ENCODE measurements at regions not wholly inside any gene's neighbourhood (a gene's known extent, or its start where the extent isn't known, plus 50 kb on each side); places are given as distances from the start of the nearest gene placed in this dataset.

- 9% methylated on average over 4 of the region's 4 CpGs for WGBS (ENCODE audit: insufficient coverage, low coverage, missing lambda C conversion rate)
- POLR2A ChIA-PET, result no interaction called here
- in situ Hi-C loops (cut with MboI), result no loop called here
Measured at GRCh38 chr1:193356249-193356648, 169.8 kb upstream of the B3GALT2 start.

GRCh38 chr1:193355626-193356025 is 169.2 kb upstream of the B3GALT2 start:
- Histone ChIP-seq H3K27ac (ENCODE audit: extremely low read depth, low read depth, low read length) (no peak overlapping the region), H3K79me2 (ENCODE audit: control insufficient read depth, insufficient read depth, low read length) (no peaks in the 10 kb centered on the region), H3K4me2 (ENCODE audit: insufficient read depth, low read length) (no peak overlapping the region), H3K27me3 (ENCODE audit: control insufficient read depth in 2 of 2, insufficient read depth in 2 of 2, low read length in 2 of 2) (0 out of 5 replicates have a peak, but pooled peaks cover 0 to 3% of the 10 kb centered on the region in 2 experiments), H3K36me3 (ENCODE audit: control insufficient read depth, insufficient read depth, low read length) (no peaks in the 10 kb centered on the region), H3K9ac (ENCODE audit: insufficient read depth in 1 of 2, low read depth in 2 of 2, low read length in 2 of 2) (no peak overlapping the region), H2AFZ (ENCODE audit: low read depth, low read length) (no peak overlapping the region), H3K9me1 (ENCODE audit: control insufficient read depth, insufficient read depth, low read length) (no peaks in the 10 kb centered on the region), H4K20me1 (replicated peaks; ENCODE audit: control insufficient read depth, insufficient read depth, low read length) (no peaks in the 10 kb centered on the region), H3K9me3 (replicated peaks; ENCODE audit: control insufficient read depth, insufficient read depth, low read depth, low read length) (no peaks in the 10 kb centered on the region), H3K4me3 (no peak overlapping the region), H3K4me1 (replicated peaks in 1 of 2; ENCODE audit: control insufficient read depth in 2 of 2, insufficient read depth in 2 of 2, low read length in 2 of 2) (no peaks in the 10 kb centered on the region)
- CTCF ChIA-PET (ENCODE audit: low intra/inter-chr PET ratio), result no interaction called here
- in situ Hi-C loops (cut with MboI) (no loop called here), intact Hi-C loops (cut with micrococcal nuclease) (no loop called here)
- ATAC-seq, result no peak
- POLR2A ChIA-PET, result no interaction called here
- no peak for FAIRE-seq
- DNase-seq (ENCODE audit: extremely low read depth in 1 of 4, low spot score in 3 of 4), result no peak
- TF ChIP-seq PYGO2 (tag; IDR thresholded peaks at IDR 0.05) (no peak), GATAD2B (IDR thresholded peaks at IDR 0.05; ENCODE audit: borderline replicate concordance) (no peak), HCFC1 (IDR thresholded peaks at IDR 0.05; ENCODE audit: low read depth, low read length) (no peak), NONO (IDR thresholded peaks at IDR 0.05; ENCODE audit: low read depth in 2 of 2, low read length in 1 of 2) (no peak), ZFP30 (CRISPR knock-in tag; IDR thresholded peaks at IDR 0.05; ENCODE audit: borderline replicate concordance) (no peak), RFX7 (CRISPR knock-in tag; IDR thresholded peaks at IDR 0.05) (no peak)
- TF ChIP-seq, protein P1, sequence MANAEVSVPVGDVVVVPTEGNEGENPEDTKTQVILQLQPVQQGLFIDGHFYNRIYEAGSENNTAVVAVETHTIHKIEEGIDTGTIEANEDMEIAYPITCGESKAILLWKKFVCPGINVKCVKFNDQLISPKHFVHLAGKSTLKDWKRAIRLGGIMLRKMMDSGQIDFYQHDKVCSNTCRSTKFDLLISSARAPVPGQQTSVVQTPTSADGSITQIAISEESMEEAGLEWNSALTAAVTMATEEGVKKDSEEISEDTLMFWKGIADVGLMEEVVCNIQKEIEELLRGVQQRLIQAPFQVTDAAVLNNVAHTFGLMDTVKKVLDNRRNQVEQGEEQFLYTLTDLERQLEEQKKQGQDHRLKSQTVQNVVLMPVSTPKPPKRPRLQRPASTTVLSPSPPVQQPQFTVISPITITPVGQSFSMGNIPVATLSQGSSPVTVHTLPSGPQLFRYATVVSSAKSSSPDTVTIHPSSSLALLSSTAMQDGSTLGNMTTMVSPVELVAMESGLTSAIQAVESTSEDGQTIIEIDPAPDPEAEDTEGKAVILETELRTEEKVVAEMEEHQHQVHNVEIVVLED (CRISPR knock-in tag; IDR thresholded peaks at IDR 0.05), result no peak
- WGBS (ENCODE audit: insufficient coverage, low coverage, missing lambda C conversion rate), result 0% methylated on average over 2 of the region's 2 CpGs
- no TSS peak for BruUV-seq (replicated peaks)

More at GRCh38 chr1:193356249-193356648, 169.8 kb upstream of the B3GALT2 start:
- H2AFZ ChIP-seq (ENCODE audit: low read depth, low read length), result no peak overlapping the region
- H3K79me2 ChIP-seq (ENCODE audit: control insufficient read depth, insufficient read depth, low read length), result no peaks in the 10 kb centered on the region
- H3K9me3 ChIP-seq (replicated peaks; ENCODE audit: control insufficient read depth, insufficient read depth, low read depth, low read length), result no peaks in the 10 kb centered on the region
- no peak for FAIRE-seq
- H3K9me1 ChIP-seq (ENCODE audit: control insufficient read depth, insufficient read depth, low read length), result no peaks in the 10 kb centered on the region
- ATAC-seq, result no peak
- no peak overlapping the region for H3K4me2 ChIP-seq (ENCODE audit: insufficient read depth, low read length)
- H3K4me3 ChIP-seq, result no peak overlapping the region
- CTCF ChIA-PET (ENCODE audit: low intra/inter-chr PET ratio), result no interaction called here
- intact Hi-C loops (cut with micrococcal nuclease), result no loop called here
- DNase-seq (ENCODE audit: extremely low read depth in 1 of 4, low spot score in 3 of 4), result no peak
- no peak overlapping the region for H3K27ac ChIP-seq (ENCODE audit: extremely low read depth, low read depth, low read length)
- H3K36me3 ChIP-seq (ENCODE audit: control insufficient read depth, insufficient read depth, low read length), result no peaks in the 10 kb centered on the region
- no peak overlapping the region for H3K9ac ChIP-seq (ENCODE audit: insufficient read depth in 1 of 2, low read depth in 2 of 2, low read length in 2 of 2)
- H4K20me1 ChIP-seq (replicated peaks; ENCODE audit: control insufficient read depth, insufficient read depth, low read length), result no peaks in the 10 kb centered on the region
- BruUV-seq (replicated peaks), result no TSS peak
- no peak for TF ChIP-seq CREBBP (IDR thresholded peaks at IDR 0.05; ENCODE audit: low read depth, low read length)
- TF ChIP-seq, protein P2, sequence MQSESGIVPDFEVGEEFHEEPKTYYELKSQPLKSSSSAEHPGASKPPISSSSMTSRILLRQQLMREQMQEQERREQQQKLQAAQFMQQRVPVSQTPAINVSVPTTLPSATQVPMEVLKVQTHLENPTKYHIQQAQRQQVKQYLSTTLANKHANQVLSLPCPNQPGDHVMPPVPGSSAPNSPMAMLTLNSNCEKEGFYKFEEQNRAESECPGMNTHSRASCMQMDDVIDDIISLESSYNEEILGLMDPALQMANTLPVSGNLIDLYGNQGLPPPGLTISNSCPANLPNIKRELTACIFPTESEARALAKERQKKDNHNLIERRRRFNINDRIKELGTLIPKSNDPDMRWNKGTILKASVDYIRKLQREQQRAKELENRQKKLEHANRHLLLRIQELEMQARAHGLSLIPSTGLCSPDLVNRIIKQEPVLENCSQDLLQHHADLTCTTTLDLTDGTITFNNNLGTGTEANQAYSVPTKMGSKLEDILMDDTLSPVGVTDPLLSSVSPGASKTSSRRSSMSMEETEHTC (IDR thresholded peaks at IDR 0.05), result no peak
- 0 out of 5 replicates have a peak, but pooled peaks cover 0 to 3% of the 10 kb centered on the region in 2 experiments for H3K27me3 ChIP-seq (ENCODE audit: control insufficient read depth in 2 of 2, insufficient read depth in 2 of 2, low read length in 2 of 2)
- no peaks in the 10 kb centered on the region for H3K4me1 ChIP-seq (replicated peaks in 1 of 2; ENCODE audit: control insufficient read depth in 2 of 2, insufficient read depth in 2 of 2, low read length in 2 of 2)

Data from K562 (cell line).